ENCODE measurements at regions not wholly inside any gene's neighbourhood (a gene's known extent, or its start where the extent isn't known, plus 50 kb on each side); places are given as distances from the start of the nearest gene placed in this dataset.

- no peaks in the 10 kb centered on the region for H3K9me3 ChIP-seq
- TF ChIP-seq CTCF (IDR thresholded peaks at IDR 0.05) = no peak
- no peak overlapping the region for H3K4me3 ChIP-seq
- no peaks in the 10 kb centered on the region for H3K36me3 ChIP-seq (ENCODE audit: low read depth)
- no peak for ATAC-seq
- intact Hi-C loops (cut with DNase I, micrococcal nuclease) = no loop called here
- H3K4me1 ChIP-seq (ENCODE audit: low read depth) = no peaks in the 10 kb centered on the region
- DNase-seq = no peak
Observed at GRCh38 chr13:90118467-90119071, 1228.9 kb upstream of the MIR17HG start.

- DNase-seq (no peak), ATAC-seq (no peak)
- peaks cover 6% of the 10 kb centered on the region for H3K4me1 ChIP-seq (ENCODE audit: low read depth)
- TF ChIP-seq CTCF (IDR thresholded peaks at IDR 0.05) = no peak
- no peaks in the 10 kb centered on the region for H3K36me3 ChIP-seq (ENCODE audit: low read depth)
- H3K4me3 ChIP-seq = no peak overlapping the region
- intact Hi-C loops (cut with DNase I, micrococcal nuclease) = no loop called here
- no peaks in the 10 kb centered on the region for H3K9me3 ChIP-seq
Observed at GRCh38 chr13:90120026-90120425, 1227.5 kb upstream of the MIR17HG start.

GRCh38 chr13:90121784-90122183 is 1225.7 kb upstream of the MIR17HG start:
- intact Hi-C loops (cut with DNase I, micrococcal nuclease) = no loop called here
- DNase-seq (no peak), ATAC-seq (no peak)
- Histone ChIP-seq H3K4me1 (ENCODE audit: low read depth) (peaks cover 6% of the 10 kb centered on the region), H3K9me3 (no peaks in the 10 kb centered on the region), H3K4me3 (no peak overlapping the region), H3K36me3 (ENCODE audit: low read depth) (no peaks in the 10 kb centered on the region)
- TF ChIP-seq CTCF (IDR thresholded peaks at IDR 0.05) = no peak

- intact Hi-C loops (cut with DNase I, micrococcal nuclease) = no loop called here
- peaks cover 6% of the 10 kb centered on the region for H3K4me1 ChIP-seq (ENCODE audit: low read depth)
Observed at GRCh38 chr13:90122531-90122930, 1225.0 kb upstream of the MIR17HG start.

GRCh38 chr13:90135558-90135957 is 1211.9 kb upstream of the MIR17HG start:
- H3K9me3 ChIP-seq = no peaks in the 10 kb centered on the region
- ATAC-seq (no peak), DNase-seq (no peak)
- intact Hi-C loops (cut with DNase I, micrococcal nuclease) = no loop called here
- no peak for TF ChIP-seq CTCF (IDR thresholded peaks at IDR 0.05)
- no peak overlapping the region for H3K4me3 ChIP-seq
- H3K36me3 ChIP-seq (ENCODE audit: low read depth) = no peaks in the 10 kb centered on the region
- H3K4me1 ChIP-seq (ENCODE audit: low read depth) = no peaks in the 10 kb centered on the region

More at GRCh38 chr13:90122531-90122930, 1225.0 kb upstream of the MIR17HG start:
- H3K36me3 ChIP-seq (ENCODE audit: low read depth) = no peaks in the 10 kb centered on the region
- DNase-seq (no peak), ATAC-seq (no peak)
- H3K9me3 ChIP-seq = no peaks in the 10 kb centered on the region
- no peak overlapping the region for H3K4me3 ChIP-seq
- TF ChIP-seq CTCF (IDR thresholded peaks at IDR 0.05) = no peak

- no peak for DNase-seq
Observed at GRCh38 chr13:90142251-90142650, 1205.2 kb upstream of the MIR17HG start.

More at GRCh38 chr13:90142251-90142650, 1205.2 kb upstream of the MIR17HG start:
- intact Hi-C loops (cut with DNase I, micrococcal nuclease) = no loop called here
- no peak for TF ChIP-seq CTCF (IDR thresholded peaks at IDR 0.05)
- ATAC-seq = no peak
- H3K9me3 ChIP-seq = no peaks in the 10 kb centered on the region
- no peaks in the 10 kb centered on the region for H3K36me3 ChIP-seq (ENCODE audit: low read depth)
- no peaks in the 10 kb centered on the region for H3K4me1 ChIP-seq (ENCODE audit: low read depth)
- H3K4me3 ChIP-seq = no peak overlapping the region
